ENCODE measurements at regions not wholly inside any gene's neighbourhood (a gene's known extent, or its start where the extent isn't known, plus 50 kb on each side); places are given as distances from the start of the nearest gene placed in this dataset.

DNA sequence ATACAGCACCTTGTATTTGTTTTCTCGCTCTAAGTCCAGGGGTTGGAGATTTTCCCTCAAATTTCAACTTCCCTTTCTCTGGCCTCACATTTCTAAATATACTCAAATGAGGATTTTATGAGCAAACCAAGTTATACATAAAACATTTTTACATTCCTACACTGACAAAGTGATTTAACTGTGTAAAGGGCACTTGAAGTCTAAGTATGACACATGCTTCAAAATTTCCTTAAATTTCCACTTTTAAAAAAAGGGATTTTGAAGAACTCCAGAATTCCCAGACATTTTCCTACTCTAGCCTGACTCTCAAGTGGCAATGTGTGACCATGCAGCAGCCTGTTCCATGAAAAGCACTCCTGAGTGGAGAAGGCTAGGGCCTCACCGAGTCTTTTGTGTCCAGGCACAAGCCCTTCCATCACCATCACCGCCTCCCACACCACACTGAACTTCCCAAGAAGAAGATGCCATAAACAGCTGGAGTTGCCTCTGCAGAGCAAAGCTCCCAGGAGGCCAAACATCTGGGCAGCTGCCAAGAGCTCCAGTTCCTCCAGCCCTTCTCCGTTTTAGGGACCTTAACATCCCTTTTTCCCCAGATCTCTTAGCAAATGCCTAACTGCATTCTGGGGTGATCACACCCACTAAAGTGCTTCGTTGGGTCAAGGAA is 68.9 kb downstream of the NCR2 start:
- DNase-seq (ENCODE audit: low read depth in 2 of 2), result peak in 1 of 2 experiments; percentile 11

DNA sequence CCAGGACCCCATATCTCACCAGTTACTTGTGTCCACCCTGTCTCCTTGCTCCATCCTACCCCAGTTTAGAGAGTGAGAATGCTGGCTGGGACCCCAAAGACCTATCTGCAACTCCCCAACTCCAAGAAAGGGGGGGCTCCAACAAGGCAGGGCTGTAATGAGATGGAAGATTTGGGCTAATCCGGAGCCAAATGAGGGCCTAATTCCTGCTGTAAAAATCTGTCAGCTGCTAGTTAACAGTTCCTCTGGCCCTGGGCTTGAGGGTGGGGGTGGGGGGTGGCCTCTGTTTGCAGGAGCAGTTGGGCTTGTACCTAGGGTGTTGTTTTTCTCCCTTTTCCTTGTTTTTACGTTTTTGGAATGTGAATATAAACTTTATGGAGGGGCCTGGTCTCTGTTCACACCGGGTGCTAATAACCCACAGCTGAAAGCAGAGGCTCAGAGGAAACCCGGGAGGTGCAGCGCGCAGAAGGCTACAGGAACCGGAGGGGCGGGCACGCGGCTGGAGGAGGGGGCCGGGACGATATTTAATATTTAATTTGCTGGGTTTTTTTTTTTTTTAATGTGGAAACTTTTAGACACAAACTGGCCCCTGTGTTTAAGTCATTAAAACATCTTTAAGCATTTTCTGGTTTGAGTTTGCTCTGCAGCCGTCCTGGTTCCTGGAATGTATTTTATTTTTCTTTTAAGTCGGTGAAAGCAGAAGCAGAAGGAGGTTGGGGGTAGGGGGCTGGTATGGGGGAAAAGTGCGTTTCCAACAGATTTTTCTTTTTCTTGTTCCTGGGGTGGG is 70.7 kb downstream of the NCR2 start:
- no peak for DNase-seq (ENCODE audit: low read depth in 2 of 2)

DNA sequence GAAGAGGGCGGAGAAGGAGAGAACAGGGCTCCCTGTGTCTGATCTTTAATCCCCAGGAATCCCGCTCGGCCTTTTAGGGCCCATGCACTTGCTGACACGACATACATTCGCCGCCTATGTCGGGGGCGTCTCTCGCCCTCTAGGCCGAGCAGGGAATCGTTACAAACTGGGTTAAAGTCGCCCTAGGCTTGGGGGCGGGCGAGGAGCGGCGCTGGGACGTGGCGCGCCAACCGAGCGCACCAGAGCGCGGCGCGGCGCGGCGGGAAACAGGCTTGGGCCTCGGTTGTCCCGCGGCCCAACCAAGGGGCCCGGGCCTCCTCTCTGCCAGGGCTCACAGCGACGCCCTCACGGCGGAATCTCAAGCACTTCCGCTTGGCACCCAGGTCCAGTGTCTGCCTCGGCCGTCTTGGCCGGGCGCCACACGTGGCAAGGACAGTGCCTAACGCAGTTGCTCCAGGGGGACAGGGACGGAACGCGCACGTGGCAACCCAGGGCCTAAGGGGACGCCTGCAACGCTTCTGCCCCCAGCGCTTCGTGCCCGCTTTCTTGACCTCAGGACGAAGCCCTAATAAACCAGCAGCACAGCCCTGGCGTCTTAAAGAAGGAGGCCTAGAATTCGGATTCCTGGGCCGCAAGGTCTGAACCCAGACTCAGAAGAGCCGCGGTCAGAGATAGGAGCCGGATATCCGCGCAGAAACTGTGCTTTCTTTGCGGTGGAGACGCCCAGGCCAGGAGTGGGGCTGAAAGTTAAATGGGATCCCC is 71.5 kb downstream of the NCR2 start:
- no peak for DNase-seq (ENCODE audit: low read depth in 2 of 2)

DNA sequence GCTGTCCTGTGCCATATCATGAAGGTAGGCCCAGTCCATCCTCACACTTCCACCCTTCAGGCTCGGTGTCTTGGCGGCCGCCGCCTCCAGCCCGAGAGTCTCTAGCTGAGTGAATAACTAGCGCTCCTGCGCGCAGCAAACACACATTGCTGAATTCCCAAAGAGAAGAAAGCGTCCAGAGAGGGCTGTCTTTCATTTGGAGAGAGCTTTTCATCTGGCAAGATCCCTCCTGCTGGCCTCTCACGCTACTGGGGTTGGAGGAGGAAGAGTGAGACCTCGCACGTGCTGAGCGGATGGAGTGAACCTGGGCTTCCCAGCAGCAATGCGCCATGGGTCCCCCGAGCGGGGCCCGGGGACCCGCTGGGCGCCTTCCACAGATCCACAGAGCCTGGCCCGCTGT is 73.2 kb downstream of the NCR2 start:
- DNase-seq (ENCODE audit: low read depth in 2 of 2), result no peak

DNA sequence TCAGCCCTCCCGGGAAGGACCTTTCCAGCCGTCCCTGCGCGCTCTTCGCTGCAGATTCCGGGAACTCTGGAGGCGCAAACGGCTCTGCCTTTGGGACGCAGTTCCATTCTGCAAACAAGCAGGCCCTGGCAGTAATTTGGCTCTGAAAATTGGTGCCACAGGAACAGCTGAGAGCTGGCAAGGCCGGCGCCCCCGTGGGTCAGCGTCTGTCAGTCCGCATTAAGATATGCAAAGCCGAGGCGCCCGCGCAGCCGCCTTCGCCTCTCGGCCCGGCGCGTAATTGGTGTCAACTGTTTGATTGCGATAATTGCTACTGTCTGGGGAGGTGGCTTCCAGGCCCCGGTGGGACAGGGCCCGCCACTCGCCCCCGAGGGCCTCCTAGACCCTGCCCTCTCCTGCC is 73.6 kb downstream of the NCR2 start:
- no peak for DNase-seq (ENCODE audit: low read depth in 2 of 2)

DNA sequence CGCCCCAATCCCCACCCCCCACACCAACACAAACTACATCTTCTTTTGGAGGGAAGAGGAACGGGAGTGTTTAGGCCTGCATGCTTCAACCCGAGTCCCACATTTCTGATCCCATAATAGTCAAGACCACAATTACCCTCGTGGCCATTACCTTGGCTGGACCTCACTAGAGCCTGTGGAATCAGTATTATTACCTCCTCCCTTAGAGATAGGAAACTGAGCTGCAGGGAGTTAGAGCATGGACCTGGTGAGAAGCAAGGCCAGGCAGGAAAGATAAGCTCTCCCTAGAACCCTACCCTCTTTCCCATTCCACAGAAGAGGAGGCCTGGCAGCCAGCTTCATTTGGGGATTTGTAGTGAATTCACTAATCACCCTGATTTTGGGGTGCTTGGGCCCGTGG is 74.1 kb downstream of the NCR2 start:
- no peak for DNase-seq (ENCODE audit: low read depth in 2 of 2)

DNA sequence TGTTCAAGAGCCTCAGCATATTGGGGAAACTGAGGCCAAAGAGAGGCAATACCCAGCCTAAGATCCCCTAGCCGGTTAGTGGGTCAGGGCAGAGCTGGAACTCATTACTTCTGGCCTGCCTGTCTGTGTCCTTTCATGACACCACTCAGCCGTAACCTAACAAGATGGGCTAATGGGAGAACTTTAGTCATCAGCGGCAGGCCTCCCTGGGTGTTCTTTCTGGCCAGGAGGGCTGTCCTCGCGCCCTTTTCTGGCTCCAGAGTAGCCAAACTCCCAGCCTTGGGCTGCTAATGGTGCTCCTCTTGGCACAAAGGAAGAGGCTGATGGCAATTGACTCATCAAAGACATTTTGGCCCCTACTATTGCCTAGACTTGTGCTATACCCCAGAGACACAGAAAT is 76.6 kb downstream of the NCR2 start:
- DNase-seq (ENCODE audit: low read depth in 2 of 2), result no peak

DNA sequence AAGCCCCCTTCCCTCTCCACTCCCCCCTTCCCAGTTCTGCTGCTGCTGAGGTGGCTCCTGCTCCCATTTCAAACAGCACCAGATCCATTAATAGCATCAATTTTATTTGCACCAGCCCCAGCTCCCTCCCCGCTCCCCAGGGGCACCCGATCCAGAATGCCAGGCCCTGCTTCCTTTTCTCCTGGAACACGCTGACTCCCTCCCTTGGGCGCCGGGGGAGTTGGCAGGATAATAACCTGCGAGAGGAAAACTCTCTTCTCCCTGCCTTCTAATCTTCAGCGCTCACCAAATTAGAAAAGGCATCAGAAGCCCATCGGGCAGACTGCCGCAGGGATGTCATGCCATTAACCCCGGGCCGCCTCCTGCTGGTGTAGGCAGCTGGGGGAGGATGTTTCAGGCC is 77.8 kb downstream of the NCR2 start:
- DNase-seq (ENCODE audit: low read depth in 2 of 2), result no peak

DNA sequence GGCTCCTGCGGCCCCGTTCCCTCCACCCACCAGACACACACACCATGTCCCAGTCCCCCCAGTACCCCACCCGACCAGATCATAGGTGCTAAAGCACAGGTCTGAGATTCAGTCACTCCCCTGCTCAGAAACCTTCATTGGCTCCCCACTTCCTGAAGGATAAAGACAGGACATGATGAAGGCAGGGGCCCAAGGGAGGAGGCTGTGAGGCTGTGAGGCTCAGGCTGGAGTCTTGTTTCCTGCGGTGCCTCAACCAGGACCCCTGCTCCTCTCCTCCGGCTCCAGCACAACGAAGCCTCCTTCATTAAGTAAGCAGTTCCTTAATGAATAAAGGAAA is 81.1 kb downstream of the NCR2 start:
- no peak for DNase-seq (ENCODE audit: low read depth in 2 of 2)

DNA sequence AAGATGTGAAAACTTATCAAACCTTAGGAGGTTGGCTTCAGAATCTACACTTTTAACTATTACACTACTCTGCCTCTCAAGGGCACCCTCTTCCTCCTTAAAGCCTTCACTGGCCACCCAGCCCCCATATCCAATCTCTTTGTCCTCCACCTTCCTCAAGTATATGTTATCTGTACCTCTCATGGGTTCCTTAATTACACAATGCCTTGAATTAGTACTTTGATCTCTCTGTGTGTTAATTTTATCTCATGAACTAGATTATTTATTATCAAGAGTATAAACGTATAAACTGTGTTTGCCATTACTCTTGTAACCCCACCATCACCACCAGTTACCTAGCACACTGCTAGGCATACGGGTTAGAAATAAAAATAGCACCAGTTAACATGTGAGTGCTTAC is 83.3 kb downstream of the NCR2 start:
- DNase-seq (ENCODE audit: low read depth in 2 of 2), result no peak

DNA sequence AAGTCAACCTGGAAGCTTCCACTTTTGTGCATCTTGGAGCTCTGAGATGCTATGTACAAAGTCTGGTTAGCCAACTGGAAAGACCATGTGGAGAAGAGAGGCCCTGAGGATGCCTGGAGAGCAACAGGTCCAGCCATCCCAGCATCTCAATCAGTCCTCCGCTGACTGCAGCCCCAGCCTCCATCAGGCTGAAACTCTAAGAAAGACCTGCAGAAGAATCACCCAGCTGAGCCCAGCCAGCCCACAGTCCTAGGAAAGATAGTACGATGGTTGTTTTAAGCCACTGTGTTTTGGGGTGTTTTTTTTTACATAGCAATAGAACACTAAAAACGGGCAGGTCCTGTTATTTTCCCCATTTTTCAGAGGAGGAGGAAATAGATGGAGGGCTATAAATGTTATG is 84.0 kb downstream of the NCR2 start:
- no peak for DNase-seq (ENCODE audit: low read depth in 2 of 2)

DNA sequence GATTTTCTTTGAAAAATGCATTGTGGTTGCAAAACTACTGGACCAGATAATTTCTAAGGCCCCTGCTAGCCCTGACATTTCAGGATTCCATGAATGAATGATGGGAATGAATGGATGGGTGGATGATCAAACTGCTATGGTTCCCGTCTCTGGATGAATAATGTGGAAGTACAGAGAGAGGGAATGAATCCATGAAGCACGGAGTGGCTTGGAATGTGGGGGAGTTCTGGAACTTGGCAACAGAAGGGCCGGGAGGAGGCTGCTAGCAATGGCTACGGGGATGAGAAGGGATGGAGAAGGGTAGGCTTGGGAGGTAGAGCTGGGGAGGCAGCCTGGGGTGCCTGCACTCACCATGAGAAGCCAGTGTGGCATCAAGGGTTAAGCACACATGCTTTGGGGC is 84.8 kb downstream of the NCR2 start:
- no peak for DNase-seq (ENCODE audit: low read depth in 2 of 2)

DNA sequence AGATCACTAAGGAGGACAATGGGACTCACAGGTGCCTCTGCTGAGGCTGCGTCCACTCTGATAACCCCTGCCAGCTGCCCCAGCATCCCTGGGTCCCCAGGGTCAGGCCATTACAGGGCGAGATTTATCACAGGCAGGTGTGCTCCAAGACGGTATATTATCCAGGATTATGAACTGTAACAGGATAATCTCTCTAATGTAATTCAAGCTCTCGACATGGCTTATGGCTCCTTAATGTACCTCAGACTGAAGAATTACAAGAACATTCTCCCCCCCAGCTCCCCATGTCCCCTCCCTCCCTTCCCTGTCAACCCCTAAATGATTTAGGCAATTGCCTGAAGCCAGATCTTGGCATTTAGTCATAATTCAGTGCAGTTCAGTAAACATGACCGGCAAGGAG is 86.8 kb downstream of the NCR2 start:
- no peak for DNase-seq (ENCODE audit: low read depth in 2 of 2)

DNA sequence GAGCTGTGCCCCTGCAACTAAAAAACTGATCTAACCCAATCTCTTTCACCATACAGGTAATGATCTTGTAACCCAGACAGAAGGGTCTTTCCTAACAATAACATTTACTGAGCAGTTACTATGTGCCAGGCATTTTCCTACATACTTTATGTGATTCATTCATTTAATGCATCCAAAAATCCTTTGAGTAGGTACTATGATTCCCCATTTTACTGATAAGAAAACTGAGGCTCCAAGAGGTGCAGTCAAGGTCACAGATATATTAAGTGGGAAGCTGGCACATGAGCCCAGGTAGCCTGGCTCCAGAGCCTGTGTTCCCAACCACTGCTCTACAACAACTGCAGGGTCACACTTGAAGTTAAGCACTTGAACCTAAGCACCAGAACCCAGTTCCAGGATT is 87.6 kb downstream of the NCR2 start:
- no peak for DNase-seq (ENCODE audit: low read depth in 2 of 2)

DNA sequence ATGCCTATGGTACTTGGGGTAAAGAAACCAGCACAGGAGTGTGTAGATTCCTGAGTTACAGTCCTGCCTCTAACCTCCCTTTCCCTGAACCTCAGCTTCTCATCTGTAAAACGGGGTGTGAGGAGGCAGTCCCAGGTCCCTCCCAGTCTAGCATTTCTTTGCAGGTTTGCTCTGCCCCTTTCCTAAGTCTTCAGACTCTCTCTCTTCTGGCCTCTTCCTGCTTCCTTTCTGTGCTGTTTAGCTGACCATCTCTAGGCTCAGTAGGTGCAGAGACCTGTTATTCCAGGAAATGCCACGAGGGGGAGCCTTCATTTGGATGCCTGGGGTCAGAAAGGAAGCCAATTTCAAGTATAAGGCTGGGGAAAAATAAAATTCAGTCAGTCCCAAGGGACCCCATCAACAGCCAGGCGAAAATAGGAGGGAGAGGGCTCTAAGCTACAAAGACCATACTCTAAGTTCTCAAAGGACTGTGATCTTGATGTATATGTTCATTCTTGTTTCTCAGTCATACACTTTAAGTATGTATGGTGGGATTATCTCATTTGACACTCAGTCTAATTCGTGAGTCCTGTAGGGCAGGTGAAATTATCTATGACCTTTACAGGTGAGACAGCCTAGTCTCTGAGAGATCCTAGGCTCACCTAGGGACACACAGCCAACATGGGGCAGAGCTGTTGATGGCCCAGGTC is 89.1 kb downstream of the NCR2 start:
- peak; percentile 58 to 65 for DNase-seq (ENCODE audit: low read depth in 2 of 2)

DNA sequence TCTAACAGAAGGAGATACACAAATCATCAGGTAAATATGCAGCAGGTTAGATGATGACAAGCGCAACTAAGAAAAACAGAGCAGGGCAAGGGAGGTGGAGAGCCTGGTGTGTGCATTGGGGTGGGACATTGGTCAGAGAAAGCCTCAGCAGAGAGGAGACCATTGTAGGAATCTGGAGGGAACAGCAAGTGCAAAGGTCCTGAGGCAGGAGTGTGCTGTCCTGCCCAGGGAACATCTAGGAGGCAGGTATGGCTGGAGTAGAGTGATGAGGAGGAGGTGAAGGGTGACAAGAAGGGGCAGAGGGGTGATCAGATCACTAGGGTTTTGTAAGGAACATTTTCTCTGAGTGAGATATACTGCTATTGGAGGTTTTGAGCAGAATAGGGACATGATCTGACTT is 90.1 kb downstream of the NCR2 start:
- no peak for DNase-seq (ENCODE audit: low read depth in 2 of 2)

DNA sequence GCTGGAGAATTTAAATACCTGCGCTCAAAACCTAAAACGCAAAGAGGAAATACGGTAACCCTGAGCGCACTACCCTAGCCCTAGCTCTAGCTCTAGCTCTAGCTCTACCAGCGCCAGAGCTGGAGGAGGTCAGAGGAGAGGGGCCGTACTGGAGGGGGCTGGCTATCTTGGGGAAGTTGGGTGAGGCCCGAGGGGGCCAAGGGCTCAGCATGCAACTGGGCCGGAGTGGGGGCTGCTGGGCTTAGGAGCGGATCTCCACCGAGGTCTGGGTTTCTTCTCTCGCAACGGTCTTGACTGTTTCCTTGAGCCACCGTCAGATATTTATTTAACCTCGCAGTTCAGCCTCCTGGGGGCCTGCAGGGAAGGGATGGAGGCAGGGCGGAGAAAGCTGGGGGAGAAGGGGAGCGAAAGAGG is 91.0 kb downstream of the NCR2 start:
- no peak for DNase-seq (ENCODE audit: low read depth in 2 of 2)

DNA sequence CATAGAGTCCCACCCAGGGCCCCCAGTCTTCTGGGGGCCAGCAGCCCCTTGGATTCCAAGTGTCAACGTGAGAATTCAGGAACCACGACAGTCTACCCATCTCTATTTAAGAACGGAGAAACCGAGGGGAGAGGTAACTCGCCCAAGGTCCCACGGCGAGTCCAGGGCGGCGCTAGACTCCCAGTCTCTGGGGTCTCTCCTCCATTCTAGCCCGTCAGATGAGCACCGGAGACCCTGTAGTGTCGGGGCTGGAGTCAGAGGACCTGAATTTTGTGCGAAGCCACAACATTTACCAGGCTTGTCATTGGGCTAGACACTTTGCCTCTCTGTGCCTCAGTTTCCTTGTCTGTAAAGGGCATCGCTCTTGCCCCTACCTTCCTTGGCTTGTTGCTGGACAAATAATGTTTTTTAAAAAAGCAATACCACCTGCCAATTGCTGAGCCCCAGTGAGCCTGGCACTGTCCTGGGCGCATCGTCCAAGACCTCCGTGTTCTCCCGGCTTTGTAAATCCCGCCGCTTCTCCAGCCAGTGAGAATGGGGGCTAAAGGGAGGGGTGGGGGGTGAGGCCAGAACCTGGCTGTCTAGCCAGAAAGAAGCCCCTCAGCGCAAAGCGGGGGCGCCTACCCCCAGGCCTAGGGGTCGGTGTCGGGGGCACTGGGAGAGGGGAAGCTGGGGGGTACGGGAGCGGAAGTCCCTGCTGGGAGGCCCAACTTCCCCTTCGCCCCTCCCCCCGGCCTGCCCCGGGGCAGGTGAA is 91.7 kb downstream of the NCR2 start:
- DNase-seq (ENCODE audit: low read depth in 2 of 2), result no peak

DNA sequence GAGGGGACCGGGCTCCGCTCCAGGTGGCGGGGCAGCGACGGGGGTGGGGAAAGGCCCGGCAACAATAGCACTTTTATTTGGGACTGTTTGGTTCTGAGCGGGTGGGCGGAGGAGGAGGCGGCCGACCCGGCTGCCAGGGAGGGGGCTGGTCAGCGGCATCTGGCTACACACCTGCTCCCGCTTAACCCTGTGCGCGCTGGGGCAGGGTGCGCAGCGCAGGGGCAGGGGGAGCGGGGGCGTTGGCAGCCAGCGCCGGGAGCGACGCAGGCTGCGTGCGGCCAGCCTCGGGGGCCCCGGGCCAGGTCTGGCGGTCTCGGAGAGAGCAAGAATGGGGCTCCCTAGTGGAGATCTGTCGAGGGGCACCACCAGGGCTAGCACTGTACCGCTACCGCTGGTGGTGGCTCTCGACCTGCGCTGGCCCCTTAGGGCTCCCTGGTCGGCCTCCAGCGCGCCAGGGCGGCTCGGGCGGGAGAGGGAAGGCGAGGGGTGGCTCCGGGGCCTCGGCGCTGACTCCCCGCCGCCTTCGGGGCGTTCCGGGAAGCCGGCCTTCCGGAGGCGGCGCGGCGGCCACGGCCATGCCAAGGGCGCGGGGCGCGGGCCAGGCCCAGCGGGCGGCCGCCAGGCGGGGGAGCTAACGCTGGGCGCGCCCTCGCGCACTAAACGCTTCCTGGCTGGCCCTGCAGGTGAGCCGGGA is 92.4 kb downstream of the NCR2 start:
- DNase-seq (ENCODE audit: low read depth in 2 of 2), result no peak

DNA sequence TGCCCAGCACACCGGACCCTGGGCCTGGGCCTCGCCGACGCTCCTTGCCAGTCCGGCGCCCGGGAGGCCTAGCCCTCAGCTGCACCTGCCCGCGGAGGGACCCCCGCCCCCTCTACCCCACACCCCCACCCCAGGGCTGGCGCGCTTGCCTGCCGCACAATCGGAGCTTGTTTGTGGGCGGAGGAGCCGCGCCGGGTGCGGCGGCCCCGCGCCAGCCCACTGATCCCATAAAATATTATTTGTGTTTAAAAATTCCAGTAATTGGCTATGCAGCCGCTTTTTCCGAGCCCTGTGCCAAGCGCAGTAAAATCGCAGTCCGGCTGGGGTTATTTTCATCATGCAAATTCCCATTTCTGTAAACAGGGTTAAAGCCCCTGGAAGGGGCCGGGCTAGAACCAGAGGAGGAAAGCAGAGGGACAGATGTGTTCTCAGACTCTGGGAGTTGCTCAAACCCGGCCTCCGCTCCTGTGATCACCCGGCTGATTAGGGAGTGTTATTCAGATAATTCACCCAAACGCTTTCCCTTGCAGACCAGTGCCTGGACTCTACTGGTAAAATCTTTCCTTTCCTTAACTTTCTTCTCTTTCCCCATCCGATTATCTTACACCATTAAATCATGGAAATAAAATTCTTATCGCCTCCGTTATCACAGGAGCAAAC is 93.1 kb downstream of the NCR2 start:
- no peak for DNase-seq (ENCODE audit: low read depth in 2 of 2)

DNA sequence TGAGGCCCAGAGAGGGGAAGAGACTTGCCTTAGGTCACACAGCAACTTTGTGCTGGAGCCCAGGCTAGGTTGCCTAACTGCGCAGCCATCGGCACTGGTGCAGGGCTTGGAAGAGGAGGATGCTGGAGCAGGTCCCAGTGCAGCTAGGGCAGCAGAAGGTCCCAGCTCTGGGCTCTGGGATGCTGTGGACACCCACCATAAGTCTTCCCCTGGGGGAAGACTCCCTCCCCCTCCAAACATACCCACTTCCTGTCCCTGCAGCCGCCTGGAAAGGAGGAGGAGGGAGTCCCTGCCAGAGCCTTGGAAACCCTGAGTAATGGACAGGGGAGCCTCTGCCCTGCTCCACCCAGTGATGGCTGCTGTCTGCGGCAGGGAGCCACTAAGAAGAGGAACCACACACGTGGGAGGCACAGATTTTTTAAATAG is 93.6 kb downstream of the NCR2 start:
- no peak for DNase-seq (ENCODE audit: low read depth in 2 of 2)
